ENCODE measurements at regions not wholly inside any gene's neighbourhood (a gene's known extent, or its start where the extent isn't known, plus 50 kb on each side); places are given as distances from the start of the nearest gene placed in this dataset.

DNA sequence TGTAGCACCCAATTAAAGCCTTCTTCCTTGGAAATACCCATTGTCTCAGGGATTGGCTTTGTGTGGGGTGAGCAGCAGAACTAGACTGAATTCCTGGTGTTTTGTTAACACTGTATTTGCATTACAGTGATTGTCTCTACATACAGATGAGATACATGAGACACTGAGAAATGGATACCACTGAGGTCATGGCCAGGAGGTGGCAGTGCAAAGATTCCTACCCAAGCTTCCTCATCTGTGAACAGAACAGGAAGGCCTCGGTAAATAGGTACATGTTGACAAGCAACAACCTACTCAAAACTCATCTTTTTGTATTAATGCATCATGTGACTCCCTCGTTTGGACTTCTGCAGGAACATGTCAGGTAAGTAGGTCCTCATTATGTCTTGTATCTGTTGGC is 445.8 kb upstream of the RGPD4 start:
- TF ChIP-seq POLR2A (IDR thresholded peaks at IDR 0.05) = no peak
- TF ChIP-seq, protein P1, sequence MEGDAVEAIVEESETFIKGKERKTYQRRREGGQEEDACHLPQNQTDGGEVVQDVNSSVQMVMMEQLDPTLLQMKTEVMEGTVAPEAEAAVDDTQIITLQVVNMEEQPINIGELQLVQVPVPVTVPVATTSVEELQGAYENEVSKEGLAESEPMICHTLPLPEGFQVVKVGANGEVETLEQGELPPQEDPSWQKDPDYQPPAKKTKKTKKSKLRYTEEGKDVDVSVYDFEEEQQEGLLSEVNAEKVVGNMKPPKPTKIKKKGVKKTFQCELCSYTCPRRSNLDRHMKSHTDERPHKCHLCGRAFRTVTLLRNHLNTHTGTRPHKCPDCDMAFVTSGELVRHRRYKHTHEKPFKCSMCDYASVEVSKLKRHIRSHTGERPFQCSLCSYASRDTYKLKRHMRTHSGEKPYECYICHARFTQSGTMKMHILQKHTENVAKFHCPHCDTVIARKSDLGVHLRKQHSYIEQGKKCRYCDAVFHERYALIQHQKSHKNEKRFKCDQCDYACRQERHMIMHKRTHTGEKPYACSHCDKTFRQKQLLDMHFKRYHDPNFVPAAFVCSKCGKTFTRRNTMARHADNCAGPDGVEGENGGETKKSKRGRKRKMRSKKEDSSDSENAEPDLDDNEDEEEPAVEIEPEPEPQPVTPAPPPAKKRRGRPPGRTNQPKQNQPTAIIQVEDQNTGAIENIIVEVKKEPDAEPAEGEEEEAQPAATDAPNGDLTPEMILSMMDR (IDR thresholded peaks at IDR 0.05) = no peak
